HG03045 (cell line): ENCODE measurements at regions not wholly inside any gene's neighbourhood (a gene's known extent, or its start where the extent isn't known, plus 50 kb on each side); places are given as distances from the start of the nearest gene placed in this dataset.
A peak's percentile ranks its signal among the peaks of the same experiment; 100 is the strongest.
"Not testable (repeated sequence)": the region's sequence is repeated elsewhere in the genome, so short reads cannot be mapped to it uniquely, and the experiment has no call there.

Experiments
- ATAC-seq: cut with Tn5 transposase; IDR thresholded peaks from one replicate; pipeline ENCODE4 v1.9.1; 2021; ENCODE audit warnings: mild to moderate bottlenecking, moderate library complexity; ENCODE audit not compliant: unreplicated experiment

DNA sequence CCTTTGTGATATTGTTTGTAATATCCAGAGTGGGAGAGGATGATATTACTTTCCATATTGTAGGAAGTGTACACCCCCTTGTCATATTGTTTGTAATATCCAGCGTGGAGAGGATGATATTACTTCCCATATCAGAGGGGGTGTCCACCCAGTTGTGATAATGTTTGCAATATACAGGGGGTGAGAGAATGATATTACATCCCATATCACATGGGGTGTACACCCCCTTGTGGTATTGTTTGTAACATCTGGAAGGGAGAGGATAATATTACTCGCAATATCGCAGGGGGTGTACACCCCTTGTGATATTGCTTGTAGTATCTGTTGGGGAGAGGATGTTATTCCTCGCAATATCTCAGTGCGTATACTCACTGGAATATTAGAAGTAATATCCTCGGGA, 61.5 kb downstream of the PRSS23 start:
- ATAC-seq = no peak

DNA sequence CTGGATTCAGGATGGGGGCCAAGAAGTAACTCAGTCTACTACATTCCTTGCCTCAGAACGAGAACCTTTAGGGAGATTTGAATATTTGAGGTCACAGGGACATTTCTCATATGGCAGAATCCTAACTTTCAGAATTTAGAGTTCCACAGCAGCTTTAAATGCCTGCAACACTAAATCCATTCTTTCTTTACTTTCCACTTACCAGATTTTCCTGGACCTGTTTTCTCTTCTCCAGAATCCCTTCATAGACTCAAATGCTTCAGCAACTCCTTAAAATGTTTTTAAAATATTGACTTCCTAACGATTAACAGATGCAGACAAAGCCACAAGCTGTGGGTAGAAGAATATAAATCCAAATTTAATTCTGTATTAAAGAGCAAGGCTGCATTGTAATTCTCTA, 63.1 kb downstream of the PRSS23 start:
- ATAC-seq = no peak

DNA sequence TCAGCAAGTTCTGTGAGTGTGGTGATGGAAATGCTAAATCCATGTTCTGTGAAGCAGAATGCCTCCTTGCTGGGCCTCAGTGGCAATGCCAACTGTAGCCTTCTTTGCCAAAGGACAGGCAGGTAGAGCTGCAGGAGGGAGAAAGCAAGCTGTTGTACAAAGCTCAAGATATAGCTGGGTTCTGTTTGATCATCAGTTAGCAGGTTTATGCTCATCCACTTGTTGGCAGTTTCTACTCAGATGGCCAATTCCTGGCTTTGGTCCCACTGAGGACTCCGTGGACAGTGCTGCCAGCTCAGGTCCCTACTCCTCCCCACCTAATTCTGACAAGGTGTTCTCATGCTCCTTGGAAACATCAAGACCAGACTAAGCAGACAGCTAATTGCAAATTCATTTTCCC, 65.1 kb downstream of the PRSS23 start:
- ATAC-seq = no peak

DNA sequence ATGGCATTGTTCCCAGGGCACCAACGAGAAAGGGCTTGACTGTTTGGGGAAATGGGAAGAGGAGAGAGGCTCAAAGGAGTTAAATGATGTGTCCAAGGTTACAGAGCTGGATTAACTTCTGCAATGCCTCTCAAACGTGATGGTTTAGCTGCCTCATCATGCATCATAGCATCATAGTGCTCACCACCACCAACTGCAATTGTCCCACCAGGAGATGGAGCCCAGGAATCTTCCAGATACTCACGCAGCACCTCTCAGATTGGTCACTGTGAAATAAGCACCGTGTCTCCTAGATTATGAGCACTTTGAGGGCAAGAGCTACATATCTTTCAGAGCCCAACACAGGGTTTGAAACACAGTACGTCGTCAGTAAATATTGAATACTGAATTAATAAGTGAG, 69.2 kb downstream of the PRSS23 start:
- no peak for ATAC-seq

DNA sequence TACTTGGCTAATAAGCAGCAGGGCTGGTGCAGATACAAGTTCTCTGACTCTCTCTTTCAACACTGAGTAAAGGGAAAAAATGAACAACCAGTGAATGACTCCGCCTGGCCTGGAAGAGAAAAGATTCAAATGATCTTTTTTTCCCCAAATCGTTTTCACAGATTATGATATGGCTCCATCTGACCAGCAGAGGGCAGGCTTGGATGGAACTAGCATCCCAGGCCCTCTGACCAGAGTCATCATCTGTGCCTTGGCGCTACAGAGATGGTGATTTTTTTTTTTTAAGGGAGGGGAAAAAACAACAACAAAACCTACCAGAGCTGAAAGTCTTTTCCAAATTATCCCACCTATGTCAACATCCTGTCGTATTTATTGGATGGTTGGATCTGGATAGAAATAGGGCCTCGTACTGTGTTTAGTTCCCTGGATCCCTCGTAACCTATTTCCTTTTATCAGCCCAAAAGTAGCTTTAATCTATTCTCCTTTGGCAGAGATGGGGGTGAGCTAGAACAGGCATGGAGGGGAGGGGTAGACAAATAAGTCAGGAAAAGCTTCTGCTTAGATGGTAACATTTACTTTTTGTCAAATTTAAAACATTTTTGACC, 69.7 kb downstream of the PRSS23 start:
- peak; percentile 69 for ATAC-seq

- ATAC-seq = no peak
Observed at GRCh38 chr11:86873573-86874083, 73.3 kb downstream of the PRSS23 start.

- ATAC-seq = no peak
Observed at GRCh38 chr11:86874304-86875056, 74.1 kb downstream of the PRSS23 start.

DNA sequence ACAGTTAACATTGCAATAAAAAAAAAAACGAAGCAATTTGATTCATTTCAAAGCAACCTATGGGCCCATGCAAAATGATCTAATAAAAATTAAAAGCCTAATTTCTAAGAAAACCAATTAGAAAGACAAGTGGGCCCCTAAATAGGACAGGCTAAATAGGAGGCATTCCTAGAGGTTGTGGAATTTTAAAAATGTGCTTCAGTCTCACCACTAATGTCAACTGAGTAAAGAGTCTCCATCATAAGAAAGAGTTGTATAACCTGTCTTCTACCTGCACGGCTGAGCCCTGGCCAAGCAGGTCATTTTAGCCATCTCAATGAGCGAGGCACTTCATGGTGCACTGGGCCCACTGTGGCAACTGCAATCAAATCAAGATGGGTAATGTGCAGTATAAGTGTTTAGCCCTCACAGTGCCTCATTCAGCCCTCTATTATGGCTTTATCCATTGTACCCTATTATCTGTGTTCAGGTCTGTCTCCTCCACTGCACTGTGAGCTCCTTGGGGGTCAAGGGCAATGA, 76.4 kb downstream of the PRSS23 start:
- ATAC-seq = no peak

GRCh38 chr11:86877503-86877902, 77.2 kb downstream of the PRSS23 start:
- ATAC-seq = no peak

DNA sequence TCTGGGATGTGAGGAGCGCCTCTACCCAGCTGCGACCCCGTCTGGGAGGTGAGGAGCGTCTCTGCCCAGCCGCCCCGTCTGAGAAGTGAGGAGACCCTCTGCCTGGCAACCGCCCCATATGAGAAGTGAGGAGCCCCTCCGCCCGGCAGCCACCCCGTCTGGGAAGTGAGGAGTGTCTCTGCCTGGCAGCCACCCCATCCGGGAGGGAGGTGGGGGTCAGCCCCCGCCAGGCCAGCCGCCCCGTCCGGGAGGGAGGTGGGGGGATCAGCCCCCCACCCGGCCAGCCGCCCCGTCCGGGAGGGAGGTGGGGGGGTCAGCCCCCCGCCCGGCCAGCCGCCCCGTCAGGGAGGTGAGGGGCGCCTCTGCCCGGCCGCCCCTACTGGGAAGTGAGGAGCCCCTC, 76.0 kb downstream of the FZD4 start:
- ATAC-seq = not testable (repeated sequence)

DNA sequence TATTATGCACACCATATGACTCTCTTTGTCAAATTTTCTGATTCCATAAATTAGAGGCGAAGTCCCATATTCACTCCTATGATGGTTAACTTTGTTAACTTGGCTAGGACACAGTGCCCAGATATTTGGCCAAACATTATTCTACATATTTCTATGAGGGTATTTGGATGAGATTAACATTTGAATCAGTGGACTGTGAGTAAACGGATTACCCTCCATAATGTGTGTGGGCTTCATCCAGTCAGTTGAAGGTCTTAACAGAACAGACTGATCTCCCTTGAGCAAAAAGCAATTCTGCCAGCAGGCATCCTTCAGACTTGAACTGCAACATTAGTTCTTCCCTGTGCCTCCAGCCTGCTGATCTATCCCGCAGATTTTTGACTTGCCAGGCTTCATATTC, 69.9 kb downstream of the FZD4 start:
- no peak for ATAC-seq

DNA sequence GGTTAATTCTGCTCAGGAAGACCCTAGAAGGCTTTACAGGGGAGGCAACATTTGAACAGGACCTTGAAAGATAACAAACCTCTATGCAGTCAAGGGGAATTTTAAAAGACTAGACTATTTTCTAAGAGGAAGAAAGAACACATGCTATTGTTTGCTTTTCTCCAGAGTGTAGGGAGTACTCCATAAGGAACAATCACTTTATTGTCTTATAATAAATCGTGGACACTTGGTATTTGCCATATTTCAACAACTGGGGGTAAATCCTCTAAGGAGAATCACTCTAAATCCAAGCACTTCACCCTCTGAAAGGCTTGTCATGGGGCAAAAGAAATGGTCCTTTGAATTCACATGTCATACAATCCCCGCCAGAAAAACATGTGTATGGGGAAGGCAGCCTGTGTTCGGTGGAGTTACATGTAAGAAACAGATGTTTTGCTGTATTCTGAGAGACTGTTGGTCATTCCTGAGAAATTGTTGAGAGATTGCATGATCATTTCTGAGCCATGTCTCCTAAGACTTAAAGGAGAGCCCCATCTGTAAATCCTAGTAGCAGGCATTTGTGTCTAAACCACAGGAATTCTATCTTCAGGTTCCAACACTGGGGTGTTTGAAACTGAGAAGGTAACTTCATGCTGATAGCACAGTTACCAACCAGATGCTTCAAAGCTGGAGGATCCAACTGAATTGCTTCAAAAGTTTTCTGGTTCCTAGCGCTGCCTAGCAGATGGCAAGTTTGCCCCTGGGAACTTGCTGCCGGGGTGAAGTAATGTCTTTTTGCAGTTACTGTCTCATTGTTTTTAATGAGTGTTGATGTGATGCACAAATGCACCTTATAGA, 66.8 kb downstream of the FZD4 start:
- ATAC-seq = no peak

DNA sequence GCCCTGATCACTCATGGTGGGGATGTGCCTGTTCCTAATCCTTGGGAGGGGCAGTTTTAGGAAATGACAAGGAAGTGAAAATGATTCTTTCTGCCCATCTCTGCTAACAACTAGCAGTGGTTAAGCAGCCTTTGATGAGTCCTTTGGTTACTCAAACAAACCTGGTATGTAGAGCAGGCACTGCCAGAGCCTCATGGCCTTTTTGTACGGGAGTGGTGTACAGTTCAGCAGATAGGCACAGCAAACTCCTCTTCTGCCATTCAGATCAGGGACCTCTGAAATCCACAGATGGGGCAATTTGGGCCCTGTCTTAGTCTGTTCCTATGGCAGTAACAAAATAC, 66.2 kb downstream of the FZD4 start:
- ATAC-seq = no peak

- ATAC-seq = no peak
Observed at GRCh38 chr11:86891036-86891435, 64.2 kb downstream of the FZD4 start.

- no peak for ATAC-seq
Observed at GRCh38 chr11:86893235-86893634, 62.0 kb downstream of the FZD4 start.
